Left ventricle myocardium inferior (tissue), 1 donor: ENCODE measurements at regions not wholly inside any gene's neighbourhood (a gene's known extent, or its start where the extent isn't known, plus 50 kb on each side); places are given as distances from the start of the nearest gene placed in this dataset.

ENCODE experiments used
- DNase-seq: peaks from one replicate; pipeline ENCODE4 v3.0.0-alpha.2; 2020
- H3K27ac ChIP-seq: fragments of 200-600 bp; replicated peaks from 2 replicates; pipeline ENCODE4 v1.8.0; 2021
- H3K27me3 ChIP-seq: fragments of 200-600 bp; 2 replicates; pipeline ENCODE4 v1.8.0; 2021; ENCODE audit warnings: low read depth
- H3K36me3 ChIP-seq: fragments of 200-600 bp; 2 replicates; pipeline ENCODE4 v1.8.0; 2021
- H3K4me1 ChIP-seq: fragments of 200-600 bp; 2 replicates; pipeline ENCODE4 v1.8.0; 2021
- H3K4me3 ChIP-seq: fragments of 200-600 bp; 2 replicates; pipeline ENCODE4 v1.8.0; 2021; ENCODE audit warnings: mild to moderate bottlenecking, moderate library complexity
- H3K9me3 ChIP-seq: fragments of 200-600 bp; replicated peaks from 2 replicates; pipeline ENCODE4 v1.8.0; 2021
- intact Hi-C: fragments of 100-400 bp; cut with micrococcal nuclease; formaldehyde crosslinking; loops from one replicate; pipeline ENCODE4 v1.11.0; 2022
- TF ChIP-seq, protein P1 (sequence below): fragments of 200-600 bp; IDR thresholded peaks from 2 replicates; pipeline ENCODE4 v1.8.0; 2021; ENCODE audit warnings: antibody characterized with exemption, mild to moderate bottlenecking, borderline replicate concordance
- donor health status: DM: no; HTN: yes; CAD: no; lungs with severe emphysema.

GRCh38 chr6:170030821-170031471 is 259.9 kb downstream of the DLL1 start:
- peaks cover 5% of the 10 kb centered on the region for H3K9me3 ChIP-seq
- intact Hi-C loops = no loop called here
- TF ChIP-seq, protein P1, sequence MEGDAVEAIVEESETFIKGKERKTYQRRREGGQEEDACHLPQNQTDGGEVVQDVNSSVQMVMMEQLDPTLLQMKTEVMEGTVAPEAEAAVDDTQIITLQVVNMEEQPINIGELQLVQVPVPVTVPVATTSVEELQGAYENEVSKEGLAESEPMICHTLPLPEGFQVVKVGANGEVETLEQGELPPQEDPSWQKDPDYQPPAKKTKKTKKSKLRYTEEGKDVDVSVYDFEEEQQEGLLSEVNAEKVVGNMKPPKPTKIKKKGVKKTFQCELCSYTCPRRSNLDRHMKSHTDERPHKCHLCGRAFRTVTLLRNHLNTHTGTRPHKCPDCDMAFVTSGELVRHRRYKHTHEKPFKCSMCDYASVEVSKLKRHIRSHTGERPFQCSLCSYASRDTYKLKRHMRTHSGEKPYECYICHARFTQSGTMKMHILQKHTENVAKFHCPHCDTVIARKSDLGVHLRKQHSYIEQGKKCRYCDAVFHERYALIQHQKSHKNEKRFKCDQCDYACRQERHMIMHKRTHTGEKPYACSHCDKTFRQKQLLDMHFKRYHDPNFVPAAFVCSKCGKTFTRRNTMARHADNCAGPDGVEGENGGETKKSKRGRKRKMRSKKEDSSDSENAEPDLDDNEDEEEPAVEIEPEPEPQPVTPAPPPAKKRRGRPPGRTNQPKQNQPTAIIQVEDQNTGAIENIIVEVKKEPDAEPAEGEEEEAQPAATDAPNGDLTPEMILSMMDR = no peak
- no peaks in the 10 kb centered on the region for H3K4me1 ChIP-seq
- H3K27me3 ChIP-seq = no peaks in the 10 kb centered on the region
- peak; percentile 9 for DNase-seq
- H3K4me3 ChIP-seq = no peak overlapping the region
- no peaks in the 10 kb centered on the region for H3K36me3 ChIP-seq
- H3K27ac ChIP-seq = no peak overlapping the region

DNA sequence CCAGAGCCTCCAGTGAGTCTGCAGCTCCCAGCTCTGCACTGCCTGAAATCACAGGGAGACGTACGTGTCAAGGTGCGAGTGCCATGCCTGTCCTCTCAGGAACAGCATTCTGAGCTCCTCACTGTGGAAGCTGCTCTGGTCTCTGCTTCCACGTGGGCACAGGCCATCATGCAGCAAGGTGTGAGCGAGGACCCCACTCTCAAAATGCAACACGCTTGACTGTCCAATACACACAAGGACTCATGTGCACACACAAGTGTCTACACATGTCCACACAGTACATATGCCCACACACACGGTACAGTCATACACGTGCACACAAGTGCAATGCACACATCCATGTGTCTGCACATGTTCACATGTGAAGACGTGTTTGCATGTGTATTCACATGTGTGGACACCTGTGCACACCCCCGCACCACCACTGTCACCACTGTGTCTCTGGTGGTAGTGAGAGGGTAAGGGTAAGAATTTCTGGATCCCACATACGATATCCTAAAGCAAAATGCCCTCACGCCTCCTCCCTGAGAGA is 260.5 kb downstream of the DLL1 start:
- peak; percentile 2 for DNase-seq
- H3K36me3 ChIP-seq = no peaks in the 10 kb centered on the region
- no peaks in the 10 kb centered on the region for H3K4me1 ChIP-seq
- TF ChIP-seq, protein P1 = no peak
- intact Hi-C loops = no loop called here
- H3K9me3 ChIP-seq = peaks cover 5% of the 10 kb centered on the region
- H3K27me3 ChIP-seq = no peaks in the 10 kb centered on the region
- H3K27ac ChIP-seq = no peak overlapping the region
- no peak overlapping the region for H3K4me3 ChIP-seq

GRCh38 chr6:170029416-170030283 is 261.2 kb downstream of the DLL1 start:
- Histone ChIP-seq H3K27me3 (no peaks in the 10 kb centered on the region), H3K9me3 (peaks cover 5% of the 10 kb centered on the region), H3K27ac (no peak overlapping the region), H3K4me1 (peaks cover 7% of the 10 kb centered on the region), H3K36me3 (no peaks in the 10 kb centered on the region), H3K4me3 (no peak overlapping the region)
- TF ChIP-seq, protein P1 = no peak
- intact Hi-C loops = no loop called here
- DNase-seq = no peak

- Histone ChIP-seq H3K4me1 (peaks cover 13% of the 10 kb centered on the region), H3K36me3 (no peaks in the 10 kb centered on the region), H3K27me3 (peaks cover 2% of the 10 kb centered on the region), H3K27ac (no peak overlapping the region), H3K9me3 (peaks cover 5% of the 10 kb centered on the region), H3K4me3 (no peak overlapping the region)
- intact Hi-C loops = no loop called here
- TF ChIP-seq, protein P1 = no peak
- no peak for DNase-seq
Observed at GRCh38 chr6:170028629-170029345, 262.1 kb downstream of the DLL1 start.

DNA sequence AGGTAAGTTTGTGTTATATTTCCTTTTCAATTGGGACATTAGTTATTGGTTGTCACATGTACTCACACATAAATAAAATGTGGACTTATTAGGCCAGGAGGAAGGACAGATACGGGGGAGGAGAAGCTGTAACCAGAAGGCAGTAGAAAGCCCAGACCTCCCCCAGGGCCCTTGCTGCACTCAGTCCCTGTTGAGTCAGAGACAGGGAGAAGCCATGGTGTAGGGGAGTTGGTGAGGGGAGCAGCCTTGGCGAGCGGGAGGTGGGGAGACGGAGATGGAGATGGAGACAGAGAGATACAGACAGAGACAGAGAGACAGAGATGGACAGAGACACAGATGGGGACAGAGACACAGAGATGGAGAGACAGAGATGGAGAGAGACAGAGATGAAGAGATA is 263.2 kb downstream of the DLL1 start:
- intact Hi-C loops = no loop called here
- peaks cover 14% of the 10 kb centered on the region for H3K27me3 ChIP-seq
- H3K9me3 ChIP-seq = no peaks in the 10 kb centered on the region
- H3K27ac ChIP-seq = no peak overlapping the region
- H3K36me3 ChIP-seq = no peaks in the 10 kb centered on the region
- no peak for DNase-seq
- H3K4me3 ChIP-seq = no peak overlapping the region
- peaks cover 24% of the 10 kb centered on the region for H3K4me1 ChIP-seq
- TF ChIP-seq, protein P1 = no peak
